HG03095 (cell line): ENCODE measurements at regions not wholly inside any gene's neighbourhood (a gene's known extent, or its start where the extent isn't known, plus 50 kb on each side); places are given as distances from the start of the nearest gene placed in this dataset.
A peak's percentile ranks its signal among the peaks of the same experiment; 100 is the strongest.
"Not testable (repeated sequence)": the region's sequence is repeated elsewhere in the genome, so short reads cannot be mapped to it uniquely, and the experiment has no call there.

Experiments used
- ATAC-seq: cut with Tn5 transposase; IDR thresholded peaks from one replicate; pipeline ENCODE4 v1.9.1; 2021; ENCODE audit warnings: moderate library complexity; ENCODE audit not compliant: unreplicated experiment

DNA sequence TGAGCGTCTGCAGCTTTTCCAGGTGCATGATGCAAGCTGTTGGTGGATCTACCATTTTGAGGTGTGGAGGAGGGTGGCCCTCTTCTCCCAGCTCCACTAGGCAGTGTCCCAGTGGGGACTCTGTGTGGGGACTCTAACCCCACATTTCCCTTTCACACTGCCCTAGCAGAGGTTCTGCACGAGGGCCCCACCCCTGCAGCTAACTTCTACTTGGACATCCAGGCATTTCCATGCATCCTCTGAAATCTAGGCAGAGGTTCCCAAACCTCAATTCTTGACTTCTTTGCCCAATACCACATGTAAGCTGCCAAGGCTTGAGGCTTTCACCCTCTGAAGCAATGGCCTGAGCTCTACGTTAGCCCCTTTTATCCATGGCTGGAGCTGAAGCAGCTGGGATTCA lies 61.4 kb upstream of the HGFAC start:
- not testable (repeated sequence) for ATAC-seq

DNA sequence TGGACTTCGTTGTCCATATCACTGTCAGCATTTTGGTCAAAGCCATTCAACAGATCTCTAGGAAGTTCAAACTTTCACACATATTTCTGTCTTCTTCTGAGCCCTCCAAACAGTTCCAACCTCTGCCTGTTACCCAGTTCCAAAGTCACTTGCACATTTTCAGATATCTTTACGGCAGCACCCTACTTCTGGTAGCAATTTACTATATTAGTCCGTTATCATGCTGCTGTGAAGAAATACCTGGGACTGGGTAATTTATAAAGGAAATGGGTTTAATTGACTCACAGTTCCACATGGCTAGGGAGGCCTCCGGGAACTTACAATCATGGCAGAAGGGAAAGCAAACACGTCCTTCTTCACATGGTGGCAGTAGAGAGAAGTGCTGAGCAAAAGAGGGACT lies 60.6 kb upstream of the HGFAC start:
- ATAC-seq = not testable (repeated sequence)

DNA sequence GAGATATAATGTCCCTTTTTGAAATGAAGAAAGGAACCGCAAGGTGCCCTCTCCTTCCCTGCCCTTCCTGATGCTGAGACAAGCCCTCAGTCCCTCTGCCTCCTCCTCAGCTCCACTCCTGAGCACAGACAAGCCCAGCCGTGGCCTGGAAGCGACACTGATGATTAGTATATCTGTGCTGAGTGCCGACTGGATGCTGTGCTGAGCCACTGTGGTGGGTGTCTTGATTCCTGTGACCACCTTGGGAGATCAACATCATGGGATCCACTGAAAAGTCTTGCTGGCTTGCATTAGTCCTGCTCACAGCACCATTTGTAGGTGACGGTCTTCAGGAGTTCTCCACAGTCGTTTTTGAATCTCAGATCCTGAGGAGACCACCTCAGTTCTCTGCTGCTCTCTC lies 59.5 kb upstream of the HGFAC start:
- no peak for ATAC-seq

DNA sequence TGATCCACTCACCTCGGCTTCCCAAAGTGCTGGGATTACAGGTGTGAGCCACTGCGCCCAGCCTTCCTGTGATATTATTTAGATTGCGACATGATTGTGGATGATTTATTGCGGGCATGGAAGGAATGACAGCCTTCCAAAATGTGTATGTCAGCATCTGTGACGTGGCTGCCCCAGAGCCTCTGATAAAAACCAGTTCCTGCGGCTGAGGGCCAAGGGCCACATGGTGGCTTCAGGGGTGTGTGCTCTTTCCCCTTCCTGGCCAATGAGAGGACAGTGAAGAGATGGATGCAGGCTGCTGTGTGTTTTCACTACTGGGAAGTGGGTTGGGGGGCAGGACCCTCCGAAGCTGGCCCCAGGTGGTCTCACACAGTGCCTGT lies 57.4 kb upstream of the HGFAC start:
- no peak for ATAC-seq

DNA sequence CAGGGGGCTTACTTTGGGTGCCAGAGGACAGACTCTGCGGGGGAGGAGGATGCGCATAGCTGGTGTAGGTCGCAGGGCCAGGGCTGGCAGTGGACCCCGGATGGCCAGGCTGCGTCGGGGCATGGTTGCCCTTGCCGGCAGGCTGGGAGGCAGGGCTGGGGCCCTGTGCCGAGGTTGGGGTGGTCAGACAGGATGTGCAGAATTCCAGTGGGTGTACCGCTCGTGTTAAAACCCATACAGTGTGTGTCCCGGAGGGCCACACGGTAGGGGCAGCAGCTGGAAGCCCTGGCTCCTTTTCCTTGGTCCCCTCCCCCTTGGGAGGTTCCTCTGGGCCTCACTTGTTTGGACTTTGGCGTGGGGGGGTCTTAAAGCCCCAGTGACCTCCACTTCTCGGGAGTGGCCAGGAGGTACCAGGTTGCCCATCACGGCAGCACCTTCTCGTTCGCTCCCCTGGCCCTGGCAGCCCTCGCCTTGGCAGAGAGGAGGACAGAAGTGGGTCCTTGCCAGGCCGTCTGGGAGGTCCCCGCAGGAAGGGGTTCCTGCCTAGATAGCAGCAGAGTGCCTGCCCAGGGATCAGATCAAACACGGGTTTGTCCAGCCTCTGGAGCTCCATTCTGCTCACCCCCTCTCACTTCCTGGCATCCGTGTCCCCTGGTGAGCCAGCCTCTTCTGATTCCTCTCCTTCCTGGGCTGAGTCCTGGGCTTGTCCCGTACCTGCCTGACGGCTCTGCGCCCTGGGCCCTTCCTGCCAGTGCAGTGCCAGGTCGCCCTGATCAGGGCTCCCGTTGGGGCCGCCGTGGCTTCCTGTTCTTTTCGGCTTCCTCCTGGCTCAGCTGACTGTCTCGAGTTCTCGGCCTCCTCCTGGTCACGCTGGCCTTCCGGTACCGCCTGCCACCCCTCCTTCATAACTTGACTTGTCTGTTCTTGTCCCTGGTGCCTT lies 56.7 kb upstream of the HGFAC start:
- ATAC-seq = no peak

DNA sequence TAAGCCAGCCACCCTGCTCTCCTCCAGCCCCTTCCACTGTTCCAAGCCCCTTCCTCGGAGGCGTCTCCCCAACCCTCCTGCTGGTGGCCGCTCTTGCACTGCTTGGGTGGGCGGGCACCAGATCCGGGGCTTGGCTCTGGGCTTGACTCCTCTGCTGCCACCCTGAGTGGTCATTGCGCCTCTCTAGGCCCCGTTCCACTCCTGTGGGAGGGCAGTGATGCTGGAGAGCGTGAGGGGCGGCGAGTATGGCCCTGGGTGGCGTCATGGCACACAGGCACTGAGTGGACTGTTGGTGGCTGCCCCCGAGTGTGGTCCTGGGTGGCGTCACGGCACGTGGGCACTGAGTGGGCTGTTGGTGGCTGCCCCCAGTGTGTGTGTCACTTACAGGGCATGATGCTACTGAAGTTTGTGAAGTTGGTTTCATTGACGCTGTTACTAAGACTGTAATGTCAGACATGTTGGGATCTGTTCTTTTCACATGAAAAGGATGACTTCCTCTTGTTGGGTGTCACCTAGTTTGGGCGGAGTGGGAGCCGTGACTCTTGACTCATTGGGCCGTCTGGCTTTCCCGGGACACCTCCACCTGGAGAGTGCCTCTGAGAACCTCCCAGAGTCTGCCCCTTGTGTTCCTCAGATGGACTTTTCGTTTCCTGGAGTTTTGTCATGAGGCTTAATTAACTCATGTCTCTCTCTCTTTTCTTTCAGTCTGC lies 55.9 kb upstream of the HGFAC start:
- ATAC-seq = no peak

DNA sequence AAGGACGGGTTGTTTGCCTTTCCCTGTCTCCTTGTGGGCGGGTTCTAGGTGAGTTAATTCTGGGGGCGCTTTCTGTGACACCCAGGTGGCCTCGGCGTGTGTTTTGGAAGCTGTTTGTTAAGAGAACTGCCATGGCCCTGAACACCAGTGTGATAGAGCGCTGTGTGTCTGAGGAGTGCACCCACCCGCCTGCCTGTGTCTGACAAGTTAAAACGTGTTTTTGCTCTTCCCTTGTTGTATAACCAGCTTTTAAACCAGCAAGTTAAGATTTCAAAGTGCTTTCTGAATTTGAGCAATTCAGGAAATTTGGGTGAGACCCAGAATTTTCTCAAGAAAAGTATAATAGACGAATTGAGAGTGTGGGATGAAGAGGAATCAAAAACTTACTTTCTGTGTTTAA lies 55.2 kb upstream of the HGFAC start:
- no peak for ATAC-seq

DNA sequence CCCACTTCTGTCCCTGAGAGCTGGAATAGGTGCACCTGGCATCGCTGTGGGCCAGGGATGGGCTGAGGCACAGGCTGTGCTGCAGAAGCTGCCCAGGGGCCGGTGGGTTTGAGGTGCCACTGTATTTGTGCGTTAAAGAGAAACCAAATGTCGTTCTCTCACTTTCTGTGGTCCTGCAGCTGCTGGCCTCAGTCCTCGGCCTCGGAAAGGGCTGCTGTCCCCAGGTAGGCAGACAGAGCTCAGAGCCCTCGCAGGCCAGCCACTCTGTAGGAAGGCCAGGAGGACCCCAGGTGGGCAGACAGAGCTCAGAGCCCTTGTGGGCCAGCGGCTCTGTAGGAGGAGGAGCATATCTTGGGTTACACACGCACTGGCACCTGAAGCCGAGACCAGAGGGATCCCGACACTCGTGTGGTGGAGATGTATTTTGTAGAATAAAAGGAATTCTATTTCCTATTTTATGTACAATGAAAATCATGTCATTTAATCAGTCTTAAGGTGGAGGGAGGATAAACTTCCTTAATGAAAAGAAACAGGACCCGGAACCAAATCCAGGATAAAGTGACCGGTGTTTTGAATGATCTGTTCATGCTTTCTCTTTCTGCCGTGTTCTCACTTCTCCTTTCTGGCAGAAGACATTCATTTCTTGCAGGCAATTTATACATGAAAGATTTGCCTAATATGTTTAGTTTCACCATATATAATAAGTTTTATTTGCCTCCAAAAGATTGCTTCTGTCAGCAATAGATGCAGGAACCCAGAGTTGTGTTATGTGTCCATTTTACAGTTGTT lies 54.4 kb upstream of the HGFAC start:
- peak; percentile 54 for ATAC-seq

DNA sequence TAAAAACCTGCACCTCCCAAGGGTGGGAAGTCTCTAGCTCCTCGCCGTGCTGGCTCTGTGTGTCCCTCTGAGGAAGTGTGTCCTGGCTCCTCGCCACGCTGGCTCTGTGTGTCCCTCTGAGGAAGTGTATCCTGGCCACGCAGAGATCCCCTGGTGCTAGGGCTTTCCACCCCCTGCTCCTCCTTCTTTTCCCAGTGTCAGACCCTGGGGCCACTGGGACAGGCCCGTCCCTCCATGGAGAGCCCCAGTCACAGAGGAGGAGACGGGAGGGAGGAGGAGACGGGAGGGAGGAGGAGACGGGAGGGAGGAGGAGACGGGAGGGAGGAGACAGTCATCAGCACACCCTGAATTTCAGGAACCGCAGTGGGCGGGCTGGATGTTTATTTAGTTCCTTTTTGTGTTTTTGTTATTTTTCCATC lies 53.8 kb upstream of the HGFAC start:
- peak; percentile 42 for ATAC-seq

DNA sequence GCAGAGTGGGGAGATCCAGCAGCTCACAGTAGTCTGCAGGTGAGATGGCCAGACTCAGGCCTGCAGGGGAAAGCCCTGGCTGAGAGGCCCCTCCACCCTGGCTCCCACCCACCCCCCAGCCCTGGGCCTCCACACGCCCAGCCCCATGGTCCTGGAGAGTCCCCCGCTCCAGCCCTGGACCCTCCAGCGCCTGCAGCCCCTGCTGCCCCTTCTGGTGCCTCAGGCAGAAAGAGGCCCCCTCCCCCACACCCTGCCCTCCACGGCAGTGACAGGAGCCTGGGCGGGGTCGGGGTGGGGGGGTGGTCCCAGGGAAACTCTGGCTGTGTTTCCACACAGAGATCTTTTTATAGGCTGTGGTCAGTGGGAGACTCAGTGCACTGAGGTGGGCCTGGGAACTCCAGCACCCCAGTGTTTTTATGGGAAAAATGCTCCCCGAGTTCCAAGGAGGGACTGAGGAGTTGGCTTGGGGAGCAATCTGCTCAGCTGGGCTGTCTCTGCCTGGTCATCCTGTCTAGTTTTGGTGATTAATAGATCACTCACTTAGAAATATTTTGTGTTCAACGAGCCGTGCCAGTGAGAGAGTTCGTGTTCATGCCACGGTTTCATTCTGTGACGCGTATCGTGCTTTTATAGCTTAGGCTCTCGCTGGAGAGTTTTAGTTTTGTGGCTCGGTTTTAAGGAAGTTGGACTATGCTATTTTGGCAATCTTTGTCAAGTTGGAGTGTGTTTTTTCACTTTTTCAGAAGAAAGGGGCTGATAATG lies 53.1 kb upstream of the HGFAC start:
- ATAC-seq = peak; percentile 58

DNA sequence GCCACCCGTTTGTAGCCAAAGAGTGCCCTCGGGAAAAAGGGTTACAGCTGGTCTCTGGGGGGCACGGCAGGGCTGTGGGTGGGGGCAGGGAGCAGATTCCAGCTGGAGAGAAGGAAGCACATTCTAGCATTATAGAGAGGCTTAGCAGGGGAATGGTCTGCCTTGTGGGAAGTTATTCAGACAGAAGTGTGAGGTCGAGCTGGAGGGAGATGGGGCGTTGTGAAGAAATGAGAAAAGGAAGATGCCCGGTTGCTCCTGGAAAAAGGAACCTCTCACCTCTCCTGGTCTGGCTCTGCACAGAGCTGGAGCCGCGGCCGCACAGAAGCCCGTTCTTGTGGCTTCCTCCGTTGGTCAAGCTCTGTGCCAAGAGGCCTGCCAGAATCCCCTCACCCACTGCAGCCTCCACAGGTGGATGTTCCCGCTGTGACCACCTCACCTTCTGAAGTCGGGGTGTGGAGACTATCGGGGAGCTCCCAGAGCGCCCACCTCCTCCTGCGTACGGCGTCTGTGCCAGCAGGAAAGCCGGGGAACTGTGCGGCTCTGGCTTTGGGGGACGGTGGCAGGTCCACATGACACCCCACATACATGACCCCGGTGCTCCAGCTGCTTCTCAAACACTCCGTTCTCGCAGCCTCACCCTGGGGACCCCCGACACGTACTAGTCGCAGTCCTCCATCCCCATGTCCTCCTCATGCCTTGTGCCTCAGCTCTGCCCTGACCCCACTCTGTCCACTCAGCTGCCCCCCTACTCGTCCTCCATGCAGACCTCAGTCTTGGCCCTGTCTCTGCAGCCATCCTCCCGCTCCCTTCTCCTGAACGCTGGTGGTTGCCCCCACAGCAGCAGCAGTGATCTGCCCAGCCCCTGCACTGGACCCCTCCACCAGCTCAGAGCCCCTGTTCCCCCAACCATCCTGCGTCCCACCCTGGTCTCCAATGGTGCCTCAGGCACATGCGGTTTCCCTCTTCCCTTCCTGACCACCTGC lies 52.2 kb upstream of the HGFAC start:
- no peak for ATAC-seq

DNA sequence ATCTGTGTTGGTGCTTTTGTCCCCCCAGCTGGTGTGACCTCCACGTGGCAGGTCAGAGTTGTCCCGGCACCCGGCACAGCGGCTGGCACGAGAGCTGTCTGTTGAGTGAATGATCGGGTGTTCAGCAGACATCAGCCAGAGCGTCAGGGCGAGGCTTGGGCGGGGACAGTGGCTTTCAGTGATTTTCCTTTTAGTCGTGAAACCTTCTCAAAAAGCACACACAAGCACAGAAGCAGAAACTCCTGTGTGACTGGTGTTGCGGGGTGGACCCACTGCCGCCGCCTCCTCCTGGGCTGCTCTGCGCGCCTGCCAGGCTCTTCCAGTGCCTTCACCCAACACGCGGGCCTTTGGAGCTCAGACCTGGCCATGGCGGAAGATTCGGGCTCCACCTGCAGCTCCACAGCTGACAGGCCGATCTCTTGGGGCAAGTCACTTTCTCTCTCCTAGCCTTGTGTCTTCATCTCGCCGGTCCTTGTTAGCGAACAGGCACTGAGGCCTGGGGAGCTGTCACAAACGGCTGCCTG lies 51.4 kb upstream of the HGFAC start:
- no peak for ATAC-seq

DNA sequence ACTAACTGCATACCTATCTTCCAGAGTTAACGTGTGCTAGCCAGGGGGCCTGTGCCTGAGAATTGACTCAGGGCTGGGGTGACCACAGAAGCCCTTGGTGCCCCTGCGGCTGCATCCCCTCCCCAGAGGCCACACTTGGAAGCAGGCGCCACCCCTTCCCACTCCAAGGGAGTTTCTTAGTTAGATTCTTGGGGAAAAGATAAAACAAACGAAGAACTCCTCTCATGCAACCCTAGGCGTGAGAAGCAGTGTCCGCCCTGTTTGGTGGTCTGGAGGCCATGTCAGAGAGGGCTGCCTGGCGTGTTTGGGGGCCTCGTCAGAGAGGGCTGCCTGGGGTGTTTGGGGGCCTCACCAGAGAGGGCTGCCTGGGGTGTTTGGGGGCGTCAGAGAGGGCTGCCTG lies 50.3 kb upstream of the HGFAC start:
- no peak for ATAC-seq
